ENCODE measurements at regions not wholly inside any gene's neighbourhood (a gene's known extent, or its start where the extent isn't known, plus 50 kb on each side); places are given as distances from the start of the nearest gene placed in this dataset.

DNA sequence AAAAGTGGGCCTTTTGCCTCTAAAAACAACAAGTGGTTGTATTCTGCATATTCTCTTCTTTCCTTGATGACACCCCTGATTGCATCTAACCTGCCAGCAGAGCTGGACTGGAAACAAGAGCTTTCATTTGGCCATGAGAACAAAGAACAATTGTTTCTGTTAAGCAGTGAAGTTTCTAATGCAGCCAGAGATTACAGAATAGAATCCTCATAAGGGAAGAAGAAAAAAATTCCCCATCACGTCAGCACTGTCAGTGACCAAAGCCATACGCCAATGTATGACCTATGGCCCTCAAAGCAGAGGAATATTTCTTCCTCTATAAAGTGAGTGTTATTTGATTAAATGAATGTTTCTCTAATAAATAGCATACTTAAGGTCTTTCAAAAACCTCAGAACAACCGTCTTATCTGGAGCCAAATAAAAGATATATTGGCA is 529.1 kb upstream of the INTU start:
- TF ChIP-seq CTCF (IDR thresholded peaks at IDR 0.05 in 4 of 5, conservative IDR thresholded peaks at IDR 0.05 in 1 of 5) (no peak), POLR2A (IDR thresholded peaks at IDR 0.05) (no peak)
